CD4-positive, alpha-beta T cell (primary cell): ENCODE measurements at regions not wholly inside any gene's neighbourhood (a gene's known extent, or its start where the extent isn't known, plus 50 kb on each side); places are given as distances from the start of the nearest gene placed in this dataset.

ENCODE experiments used
- ATAC-seq: fragments of 200-7000 bp; cut with Tn5 transposase; one replicate; pipeline ENCODE4 v1.10.0; 2022; ENCODE audit warnings: mild to moderate bottlenecking; ENCODE audit not compliant: poor library complexity
- CTCF ChIA-PET: fragments of 350-600 bp; sonication (Branson Sonifier 250); formaldehyde crosslinking; loops from one replicate; lab custom pipeline; 2021; ENCODE audit warnings: antibody characterized with exemption, inconsistent platforms; lab: Charles Lee
- POLR2A ChIA-PET: fragments of 350-600 bp; sonication (Branson Sonifier 250); formaldehyde crosslinking; loops from one replicate; lab custom pipeline; 2021; ENCODE audit warnings: antibody characterized with exemption, inconsistent platforms; lab: Charles Lee
- DNase-seq, 14 experiments: peaks; one replicate each; pipeline ENCODE4 v3.0.0-alpha.2; 2013 to 2020; ENCODE audit warnings: mixed read lengths in 2 of 14
- H3K27ac ChIP-seq, 2 donors: one replicate each; pipeline versions ENCODE4 v1.5.1 to v1.7.0; 2013; ENCODE audit warnings: low read length in 2 of 2, low read depth in 1 of 2, mild to moderate bottlenecking in 1 of 2
- H3K27me3 ChIP-seq, 2 experiments: 1 replicate in 1 of 2; 2 replicates in 1 of 2; pipeline versions ENCODE4 v1.6.1 to v1.7.0; 2013; ENCODE audit warnings: low read length in 2 of 2, control low read depth in 1 of 2, mild to moderate bottlenecking in 1 of 2, moderate library complexity in 1 of 2; ENCODE audit not compliant: insufficient read depth in 2 of 2, control insufficient read depth in 1 of 2
- H3K36me3 ChIP-seq: one replicate; pipeline ENCODE4 v1.6.1; 2013; ENCODE audit warnings: low read length, control low read depth; ENCODE audit not compliant: insufficient read depth
- H3K4me1 ChIP-seq: one replicate; pipeline ENCODE4 v1.6.1; 2013; ENCODE audit warnings: low read length, control low read depth; ENCODE audit not compliant: insufficient read depth
- H3K4me3 ChIP-seq: one replicate; pipeline ENCODE4 v1.5.1; 2013; ENCODE audit warnings: mild to moderate bottlenecking, low read length, moderate library complexity
- H3K9me3 ChIP-seq, 2 experiments: 1 replicate in 1 of 2; 2 replicates in 1 of 2; pipeline versions ENCODE4 v1.6.1 to v1.7.0; 2013; ENCODE audit warnings: low read length in 2 of 2, mild to moderate bottlenecking in 2 of 2, control low read depth in 1 of 2, moderate library complexity in 1 of 2; ENCODE audit not compliant: control insufficient read depth in 1 of 2, insufficient read depth in 1 of 2
- H3K27ac Mint-ChIP-seq: one replicate; pipeline ENCODE4 v1.8.0; 2020; ENCODE audit warnings: mixed read lengths
- H3K27me3 Mint-ChIP-seq: one replicate; pipeline ENCODE4 v1.8.0; 2021; ENCODE audit warnings: mixed read lengths
- H3K36me3 Mint-ChIP-seq: one replicate; pipeline ENCODE4 v1.8.0; 2021; ENCODE audit warnings: low read depth, mixed read lengths
- H3K4me1 Mint-ChIP-seq: one replicate; pipeline ENCODE4 v1.8.0; 2021; ENCODE audit warnings: low read depth, mixed read lengths
- H3K4me3 Mint-ChIP-seq: one replicate; pipeline ENCODE4 v1.8.0; 2020; ENCODE audit warnings: mild to moderate bottlenecking, mixed read lengths
- H3K9me3 Mint-ChIP-seq: one replicate; pipeline ENCODE4 v1.8.0; 2020; ENCODE audit warnings: mixed read lengths
- intact Hi-C, 2 experiments: fragments of 100-400 bp; cut with DNase I in 1 of 2; cut with micrococcal nuclease in 1 of 2; formaldehyde crosslinking; loops; one replicate each; pipeline versions ENCODE4 v1.15.1 to v1.9.0; 2023 to 2025; cut with DNase I, micrococcal nuclease
- TF ChIP-seq, protein P1 (sequence below): fragments of 200-600 bp; IDR thresholded peaks from one replicate; pipeline ENCODE4 v1.8.0; 2022; ENCODE audit warnings: antibody characterized with exemption, mild to moderate bottlenecking

DNA sequence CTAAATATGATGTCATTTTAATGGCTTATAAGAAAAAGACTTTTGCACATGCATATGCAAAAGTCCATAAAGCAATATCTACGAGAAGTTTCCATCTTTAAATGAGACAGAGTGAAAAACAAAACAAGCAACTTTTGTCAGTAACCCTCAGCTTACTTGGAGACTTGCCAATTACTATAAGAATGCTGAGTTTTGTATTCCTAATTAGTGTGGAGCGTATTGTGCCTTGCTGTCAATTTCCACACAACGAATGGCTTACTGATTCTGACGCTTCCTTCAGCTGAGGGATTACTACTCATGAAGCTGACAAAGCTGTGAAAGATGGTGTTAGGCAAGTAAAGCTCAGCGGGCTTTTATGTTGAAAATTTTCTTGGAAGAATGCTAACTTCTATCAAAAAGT is 440.4 kb upstream of the ADAMTS5 start:
- no peaks in the 10 kb centered on the region for H3K4me1 ChIP-seq
- Mint-ChIP-seq H3K4me1 (no peaks in the 10 kb centered on the region), H3K27ac (no peak overlapping the region), H3K4me3 (no peak overlapping the region), H3K36me3 (no peaks in the 10 kb centered on the region), H3K9me3 (peaks cover 2% of the 10 kb centered on the region), H3K27me3 (no peaks in the 10 kb centered on the region)
- H3K9me3 ChIP-seq = no peaks in the 10 kb centered on the region
- ATAC-seq = no peak
- DNase-seq = no peak
- CTCF ChIA-PET = no interaction called here
- TF ChIP-seq, protein P1, sequence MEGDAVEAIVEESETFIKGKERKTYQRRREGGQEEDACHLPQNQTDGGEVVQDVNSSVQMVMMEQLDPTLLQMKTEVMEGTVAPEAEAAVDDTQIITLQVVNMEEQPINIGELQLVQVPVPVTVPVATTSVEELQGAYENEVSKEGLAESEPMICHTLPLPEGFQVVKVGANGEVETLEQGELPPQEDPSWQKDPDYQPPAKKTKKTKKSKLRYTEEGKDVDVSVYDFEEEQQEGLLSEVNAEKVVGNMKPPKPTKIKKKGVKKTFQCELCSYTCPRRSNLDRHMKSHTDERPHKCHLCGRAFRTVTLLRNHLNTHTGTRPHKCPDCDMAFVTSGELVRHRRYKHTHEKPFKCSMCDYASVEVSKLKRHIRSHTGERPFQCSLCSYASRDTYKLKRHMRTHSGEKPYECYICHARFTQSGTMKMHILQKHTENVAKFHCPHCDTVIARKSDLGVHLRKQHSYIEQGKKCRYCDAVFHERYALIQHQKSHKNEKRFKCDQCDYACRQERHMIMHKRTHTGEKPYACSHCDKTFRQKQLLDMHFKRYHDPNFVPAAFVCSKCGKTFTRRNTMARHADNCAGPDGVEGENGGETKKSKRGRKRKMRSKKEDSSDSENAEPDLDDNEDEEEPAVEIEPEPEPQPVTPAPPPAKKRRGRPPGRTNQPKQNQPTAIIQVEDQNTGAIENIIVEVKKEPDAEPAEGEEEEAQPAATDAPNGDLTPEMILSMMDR = no peak
- no peaks in the 10 kb centered on the region for H3K36me3 ChIP-seq
- POLR2A ChIA-PET = no interaction called here
- intact Hi-C loops = no loop called here
- no peak overlapping the region for H3K27ac ChIP-seq
- no peaks in the 10 kb centered on the region for H3K27me3 ChIP-seq
- no peak overlapping the region for H3K4me3 ChIP-seq

DNA sequence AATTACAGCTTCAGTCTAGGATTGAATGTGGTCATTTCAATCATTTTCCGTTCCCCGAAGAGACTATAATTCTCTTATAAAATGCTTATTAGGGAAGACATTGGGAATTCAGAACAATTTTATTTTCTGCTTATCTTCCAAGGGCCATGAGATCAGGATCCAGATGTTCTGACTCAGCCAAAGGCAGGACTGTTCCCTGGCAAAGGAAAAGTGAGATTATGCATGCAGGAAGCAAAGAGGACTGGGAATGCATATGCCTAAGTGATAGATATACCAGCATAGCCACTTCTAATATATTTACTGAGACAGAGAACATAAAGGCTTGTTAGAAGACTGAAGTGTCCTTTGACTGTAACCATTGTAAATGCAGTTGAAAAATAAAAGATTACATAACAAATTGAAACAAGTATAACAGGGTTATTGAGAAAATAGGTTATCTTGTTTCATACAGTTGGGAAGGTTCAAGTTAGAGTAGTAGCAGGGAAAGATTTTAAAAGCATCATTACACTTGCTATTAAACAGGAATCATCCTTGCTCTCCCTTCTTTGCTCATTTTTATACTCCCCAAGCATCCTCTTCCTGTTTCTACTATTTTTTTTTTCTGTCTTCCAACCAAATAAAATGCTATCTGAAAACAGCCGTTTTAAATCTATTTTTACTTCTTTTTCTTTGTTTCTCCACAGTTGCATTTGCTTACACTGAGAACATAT is 439.6 kb upstream of the ADAMTS5 start:
- ATAC-seq = no peak
- TF ChIP-seq, protein P1 = no peak
- DNase-seq = no peak
- Histone ChIP-seq H3K27me3 (no peaks in the 10 kb centered on the region), H3K36me3 (no peaks in the 10 kb centered on the region), H3K4me3 (no peak overlapping the region), H3K4me1 (no peaks in the 10 kb centered on the region), H3K9me3 (no peaks in the 10 kb centered on the region), H3K27ac (no peak overlapping the region)
- Mint-ChIP-seq H3K4me3 (no peak overlapping the region), H3K4me1 (no peaks in the 10 kb centered on the region), H3K27me3 (no peaks in the 10 kb centered on the region), H3K9me3 (peaks cover 2% of the 10 kb centered on the region), H3K27ac (no peak overlapping the region), H3K36me3 (no peaks in the 10 kb centered on the region)
- POLR2A ChIA-PET = no interaction called here
- CTCF ChIA-PET = no interaction called here
- intact Hi-C loops = no loop called here

DNA sequence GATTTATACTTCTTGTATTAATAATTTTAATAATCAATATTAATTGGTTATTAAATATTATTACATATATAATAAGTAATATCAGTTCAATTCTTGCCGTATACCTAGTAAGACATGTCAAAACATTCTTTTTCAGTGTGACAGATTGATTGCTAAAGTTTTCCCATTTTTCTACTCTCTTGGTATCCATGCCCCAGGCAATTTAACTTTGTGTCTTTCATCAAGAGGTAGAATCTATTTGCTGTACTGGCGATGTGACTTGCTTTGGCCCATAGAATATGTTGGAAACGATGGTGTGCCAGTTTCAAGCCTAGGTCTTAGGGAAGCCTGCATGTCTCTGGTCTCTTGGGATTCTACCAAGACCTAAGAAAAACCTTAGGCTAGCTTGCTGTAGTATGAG is 436.1 kb upstream of the ADAMTS5 start:
- Histone ChIP-seq H3K36me3 (no peaks in the 10 kb centered on the region), H3K27ac (no peak overlapping the region), H3K4me3 (no peak overlapping the region), H3K9me3 (no peaks in the 10 kb centered on the region), H3K4me1 (no peaks in the 10 kb centered on the region), H3K27me3 (no peaks in the 10 kb centered on the region)
- intact Hi-C loops = no loop called here
- Mint-ChIP-seq H3K27ac (no peak overlapping the region), H3K9me3 (peaks cover 3% of the 10 kb centered on the region), H3K4me1 (no peaks in the 10 kb centered on the region), H3K27me3 (no peaks in the 10 kb centered on the region), H3K36me3 (no peaks in the 10 kb centered on the region), H3K4me3 (no peak overlapping the region)
- ChIA-PET POLR2A (no interaction called here), CTCF (no interaction called here)
- ATAC-seq (no peak), DNase-seq (no peak)
- TF ChIP-seq, protein P1 = no peak
